ENCODE measurements at regions not wholly inside any gene's neighbourhood (a gene's known extent, or its start where the extent isn't known, plus 50 kb on each side); places are given as distances from the start of the nearest gene placed in this dataset.

DNA sequence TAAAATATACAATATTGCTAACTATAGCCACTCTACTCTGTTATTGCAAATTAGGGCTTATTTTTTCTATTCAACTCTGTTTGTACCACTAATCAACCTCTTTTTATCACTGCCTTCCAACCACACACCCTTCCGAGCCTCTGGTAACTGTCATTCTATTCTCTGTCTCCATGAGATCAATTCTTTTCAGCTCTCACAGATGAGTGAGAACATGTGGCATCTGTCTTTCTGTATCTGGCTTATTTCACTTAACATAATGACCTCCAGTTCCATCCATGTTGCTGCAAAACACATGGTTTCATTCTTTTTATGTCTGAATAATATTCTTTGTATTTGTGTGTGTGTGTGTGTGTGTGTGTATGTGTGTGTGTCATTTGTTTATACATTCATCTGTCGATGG lies 350.1 kb upstream of the DACH1 start:
- DNase-seq (ENCODE audit: low spot score) = no peak
- Histone ChIP-seq H3K36me3 (no peaks in the 10 kb centered on the region), H3K27me3 (replicated peaks; ENCODE audit: insufficient read depth) (no peaks in the 10 kb centered on the region), H3K4me3 (no peak overlapping the region), H3K27ac (no peak overlapping the region), H3K9me3 (no peaks in the 10 kb centered on the region), H3K4me1 (ENCODE audit: control insufficient read depth in 1 of 2, low read depth in 2 of 2) (no peaks in the 10 kb centered on the region)
- TF ChIP-seq, protein P1, sequence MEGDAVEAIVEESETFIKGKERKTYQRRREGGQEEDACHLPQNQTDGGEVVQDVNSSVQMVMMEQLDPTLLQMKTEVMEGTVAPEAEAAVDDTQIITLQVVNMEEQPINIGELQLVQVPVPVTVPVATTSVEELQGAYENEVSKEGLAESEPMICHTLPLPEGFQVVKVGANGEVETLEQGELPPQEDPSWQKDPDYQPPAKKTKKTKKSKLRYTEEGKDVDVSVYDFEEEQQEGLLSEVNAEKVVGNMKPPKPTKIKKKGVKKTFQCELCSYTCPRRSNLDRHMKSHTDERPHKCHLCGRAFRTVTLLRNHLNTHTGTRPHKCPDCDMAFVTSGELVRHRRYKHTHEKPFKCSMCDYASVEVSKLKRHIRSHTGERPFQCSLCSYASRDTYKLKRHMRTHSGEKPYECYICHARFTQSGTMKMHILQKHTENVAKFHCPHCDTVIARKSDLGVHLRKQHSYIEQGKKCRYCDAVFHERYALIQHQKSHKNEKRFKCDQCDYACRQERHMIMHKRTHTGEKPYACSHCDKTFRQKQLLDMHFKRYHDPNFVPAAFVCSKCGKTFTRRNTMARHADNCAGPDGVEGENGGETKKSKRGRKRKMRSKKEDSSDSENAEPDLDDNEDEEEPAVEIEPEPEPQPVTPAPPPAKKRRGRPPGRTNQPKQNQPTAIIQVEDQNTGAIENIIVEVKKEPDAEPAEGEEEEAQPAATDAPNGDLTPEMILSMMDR (IDR thresholded peaks at IDR 0.05) = no peak
- ATAC-seq (ENCODE audit: insufficient number of reproducible peaks, low FRiP score, low read depth) = no peak

DNA sequence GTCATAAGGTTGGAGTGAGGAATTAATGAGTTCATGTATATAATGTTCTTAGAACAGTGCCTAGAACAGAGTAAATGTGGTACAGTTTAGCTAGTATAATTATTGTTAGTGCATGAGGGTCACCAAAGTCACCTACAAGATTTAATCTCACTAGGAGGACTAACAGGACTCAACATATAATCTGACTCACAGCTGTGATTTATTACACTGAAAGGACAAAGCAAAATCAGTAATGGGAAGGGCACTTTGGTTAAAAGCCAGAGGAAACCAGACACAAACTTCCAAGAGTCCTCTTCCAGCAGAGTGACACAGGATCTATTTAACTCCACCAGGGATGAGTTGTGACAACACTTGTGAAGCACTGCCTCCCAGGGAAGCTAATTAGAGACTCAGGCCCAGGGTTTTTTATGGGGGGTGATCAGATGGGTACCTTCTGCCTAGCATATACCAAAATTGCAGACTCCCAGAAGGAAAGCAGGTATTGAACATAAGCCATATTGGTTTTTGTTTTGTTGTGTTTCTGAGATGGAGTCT lies 341.2 kb upstream of the DACH1 start:
- Histone ChIP-seq H3K36me3 (no peaks in the 10 kb centered on the region), H3K27me3 (replicated peaks; ENCODE audit: insufficient read depth) (no peaks in the 10 kb centered on the region), H3K27ac (no peak overlapping the region), H3K4me1 (ENCODE audit: control insufficient read depth in 1 of 2, low read depth in 2 of 2) (no peaks in the 10 kb centered on the region), H3K4me3 (no peak overlapping the region), H3K9me3 (no peaks in the 10 kb centered on the region)
- no peak for ATAC-seq (ENCODE audit: insufficient number of reproducible peaks, low FRiP score, low read depth)
- DNase-seq (ENCODE audit: low spot score) = no peak
- TF ChIP-seq, protein P1 (IDR thresholded peaks at IDR 0.05) = no peak

DNA sequence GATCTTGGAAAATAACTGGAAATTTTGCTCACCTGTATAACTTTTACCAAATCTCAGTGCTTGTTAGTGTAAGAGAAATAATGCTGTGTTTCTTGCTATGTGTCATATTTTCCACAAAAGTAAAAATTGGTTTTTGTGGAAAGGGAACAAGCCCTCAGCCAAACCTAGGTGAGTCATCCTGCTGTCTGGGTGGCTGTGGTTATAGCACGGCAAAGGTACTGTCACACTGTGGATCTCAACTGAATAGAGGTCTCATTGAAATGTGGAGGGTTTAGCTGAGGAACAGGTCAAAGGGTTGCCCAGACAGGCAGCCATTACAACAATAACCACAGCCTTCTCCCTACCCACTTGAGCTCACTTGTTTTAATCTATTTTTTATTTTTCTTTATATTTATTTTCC lies 338.8 kb upstream of the DACH1 start:
- Histone ChIP-seq H3K9me3 (no peaks in the 10 kb centered on the region), H3K4me1 (ENCODE audit: control insufficient read depth in 1 of 2, low read depth in 2 of 2) (no peaks in the 10 kb centered on the region), H3K27ac (no peak overlapping the region), H3K4me3 (no peak overlapping the region), H3K36me3 (no peaks in the 10 kb centered on the region), H3K27me3 (replicated peaks; ENCODE audit: insufficient read depth) (no peaks in the 10 kb centered on the region)
- TF ChIP-seq, protein P1 (IDR thresholded peaks at IDR 0.05) = no peak
- no peak for ATAC-seq (ENCODE audit: insufficient number of reproducible peaks, low FRiP score, low read depth)
- DNase-seq (ENCODE audit: low spot score) = no peak

DNA sequence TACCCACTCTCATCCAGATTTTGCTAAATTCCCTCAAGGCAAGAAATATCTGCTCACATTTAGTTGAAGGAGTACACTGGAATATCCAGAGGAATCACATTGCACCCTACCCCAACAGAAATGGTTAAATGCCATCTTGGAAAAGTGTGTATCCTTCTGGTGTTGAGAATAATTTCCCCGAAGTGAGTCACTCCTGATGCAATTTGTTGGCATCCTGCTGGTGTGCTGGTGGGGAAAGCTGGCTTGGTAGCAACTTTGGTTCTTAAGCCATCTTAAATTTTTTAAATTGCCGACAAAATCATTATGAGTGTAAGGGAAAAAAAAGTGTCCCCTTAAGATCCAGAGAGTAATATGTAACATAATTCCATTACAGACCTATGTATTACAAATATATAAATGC lies 337.3 kb upstream of the DACH1 start:
- Histone ChIP-seq H3K27ac (no peak overlapping the region), H3K36me3 (no peaks in the 10 kb centered on the region), H3K4me1 (ENCODE audit: control insufficient read depth in 1 of 2, low read depth in 2 of 2) (no peaks in the 10 kb centered on the region), H3K4me3 (no peak overlapping the region), H3K27me3 (replicated peaks; ENCODE audit: insufficient read depth) (no peaks in the 10 kb centered on the region), H3K9me3 (no peaks in the 10 kb centered on the region)
- DNase-seq (ENCODE audit: low spot score) = no peak
- TF ChIP-seq, protein P1 (IDR thresholded peaks at IDR 0.05) = no peak
- no peak for ATAC-seq (ENCODE audit: insufficient number of reproducible peaks, low FRiP score, low read depth)

DNA sequence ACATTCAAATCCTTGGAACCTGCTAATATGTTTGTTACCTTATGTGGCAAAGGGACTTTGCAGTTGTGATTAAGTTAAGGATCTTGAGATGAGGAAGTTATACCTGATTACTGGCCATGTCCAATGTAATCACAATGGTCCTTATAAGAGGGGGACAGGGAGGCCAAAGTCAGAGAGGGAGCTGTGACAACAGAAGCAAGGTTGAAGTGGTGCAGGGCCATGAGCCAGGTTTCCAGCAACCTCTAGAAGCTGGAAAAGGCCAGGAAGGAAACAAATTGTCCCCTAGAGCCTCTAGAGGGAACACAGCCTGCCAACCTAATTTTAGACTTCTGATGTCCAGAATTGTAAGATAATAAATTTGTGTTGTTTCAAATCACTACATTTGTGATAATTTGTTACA lies 334.7 kb upstream of the DACH1 start:
- no peak for ATAC-seq (ENCODE audit: insufficient number of reproducible peaks, low FRiP score, low read depth)
- H3K36me3 ChIP-seq = no peaks in the 10 kb centered on the region
- no peak overlapping the region for H3K27ac ChIP-seq
- no peaks in the 10 kb centered on the region for H3K4me1 ChIP-seq (ENCODE audit: control insufficient read depth in 1 of 2, low read depth in 2 of 2)
- H3K4me3 ChIP-seq = no peak overlapping the region
- no peaks in the 10 kb centered on the region for H3K9me3 ChIP-seq
- TF ChIP-seq, protein P1 (IDR thresholded peaks at IDR 0.05) = no peak
- H3K27me3 ChIP-seq (replicated peaks; ENCODE audit: insufficient read depth) = no peaks in the 10 kb centered on the region
- no peak for DNase-seq (ENCODE audit: low spot score)
